SH-SY5Y (cell line): ENCODE measurements at regions not wholly inside any gene's neighbourhood (a gene's known extent, or its start where the extent isn't known, plus 50 kb on each side); places are given as distances from the start of the nearest gene placed in this dataset.

Experiments
- GATA2 ChIP-seq: IDR thresholded peaks from 2 replicates; pipeline ENCODE4 v1.6.1; 2011; ENCODE audit warnings: mild to moderate bottlenecking, low read depth, low read length
- GATA3 ChIP-seq: IDR thresholded peaks from 2 replicates; pipeline ENCODE4 v1.6.1; 2011; ENCODE audit warnings: low read depth, mild to moderate bottlenecking, low read length, moderate library complexity

DNA sequence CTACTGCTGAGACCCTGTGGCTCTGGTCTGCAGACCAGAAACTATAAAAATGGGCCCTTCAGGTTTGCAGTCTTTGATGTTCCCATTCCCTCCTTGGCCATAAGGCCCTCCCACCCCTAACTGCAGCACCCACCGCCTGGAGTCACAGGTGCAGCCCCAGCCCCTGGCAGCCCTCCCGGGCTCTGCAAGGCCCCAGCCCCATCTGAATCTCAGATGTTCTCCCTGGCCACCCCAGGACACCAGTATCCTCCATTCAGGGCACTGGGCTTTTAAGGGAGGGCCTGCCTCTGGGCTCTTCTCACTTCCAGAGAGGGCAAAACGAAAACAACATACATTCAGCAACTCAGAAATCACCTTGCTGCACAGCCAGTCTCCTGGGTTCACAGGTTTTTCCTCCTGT, 107.7 kb upstream of the RET start:
- no peak for TF ChIP-seq GATA3
- no peak for TF ChIP-seq GATA2

DNA sequence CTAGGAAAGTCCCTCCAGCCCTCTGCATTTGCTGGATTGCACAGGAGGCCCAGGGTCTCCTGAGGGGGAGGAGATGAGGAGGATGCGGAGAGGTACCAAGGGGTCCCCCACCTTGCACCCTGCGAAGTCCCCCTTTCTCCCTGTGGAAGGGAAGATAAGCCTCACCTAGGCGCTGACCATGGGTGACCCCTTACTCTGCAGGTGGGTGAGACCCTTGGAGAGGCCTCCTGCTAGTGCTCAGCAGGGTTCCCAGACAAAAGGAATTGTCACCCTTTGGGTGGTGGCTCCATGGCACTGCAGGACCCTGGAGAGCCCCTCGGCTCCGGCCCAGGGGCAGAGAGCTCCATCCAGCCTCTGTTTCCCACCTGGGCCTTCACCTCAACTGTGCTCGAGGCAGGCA, 107.0 kb upstream of the RET start:
- TF ChIP-seq GATA2 = no peak
- no peak for TF ChIP-seq GATA3

DNA sequence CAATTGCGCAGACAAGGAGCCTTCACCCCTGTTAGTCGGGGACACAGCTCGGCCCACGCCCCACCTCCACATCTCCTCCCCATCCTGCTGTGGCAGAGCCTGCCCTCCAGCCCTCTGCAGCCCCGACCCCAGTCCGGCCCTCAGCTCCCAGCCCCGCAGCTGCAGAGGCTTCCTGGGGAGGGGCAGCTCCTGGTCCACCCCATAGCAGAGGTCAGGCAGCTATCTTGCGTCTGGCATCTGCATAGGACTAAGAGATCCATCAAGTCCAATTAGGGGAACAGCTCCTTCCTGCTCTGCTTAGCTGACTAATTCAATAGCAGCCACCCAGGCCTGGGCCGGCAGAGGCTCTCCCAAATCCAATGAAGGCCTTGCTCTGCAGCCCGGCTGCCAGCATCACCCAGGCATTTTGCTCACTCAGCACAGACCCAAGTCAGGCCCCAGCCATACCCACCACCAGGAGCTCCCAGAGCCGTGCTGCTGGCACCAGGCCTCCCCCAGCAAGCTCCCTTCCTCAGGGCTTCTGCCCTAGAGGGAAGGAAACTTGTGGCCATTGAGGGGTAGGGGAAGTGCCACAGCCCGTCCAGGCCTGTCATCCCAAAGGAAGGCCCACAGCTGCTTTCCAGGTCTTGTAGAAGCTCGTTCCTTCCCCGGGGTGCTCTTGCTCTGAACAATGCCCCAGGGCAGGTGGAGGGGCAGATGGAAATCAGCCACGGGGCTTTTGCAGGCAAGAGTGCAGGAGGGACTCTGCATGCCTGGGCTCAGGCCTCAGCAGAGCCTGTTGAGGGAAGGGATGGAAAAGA, 106.2 kb upstream of the RET start:
- TF ChIP-seq GATA3 (peak; percentile 74), GATA2 (peak; percentile 96)

DNA sequence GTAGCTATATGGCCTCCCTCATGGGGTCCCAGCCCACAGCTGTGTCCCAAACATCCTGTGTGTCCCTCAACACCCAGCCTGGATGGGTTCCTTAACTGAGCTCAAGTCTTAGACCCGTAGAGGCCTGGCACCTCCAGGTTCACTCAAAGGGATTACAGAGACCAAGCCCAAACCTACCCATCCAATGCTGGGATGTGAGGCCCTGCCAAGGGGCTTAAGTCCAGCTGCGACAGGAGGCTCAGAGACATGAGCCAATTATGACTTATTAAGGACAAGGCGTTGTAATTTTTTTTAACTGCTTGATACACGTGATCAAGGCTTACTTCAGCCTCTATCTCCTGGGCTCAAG, 105.6 kb upstream of the RET start:
- no peak for TF ChIP-seq GATA3
- no peak for TF ChIP-seq GATA2

DNA sequence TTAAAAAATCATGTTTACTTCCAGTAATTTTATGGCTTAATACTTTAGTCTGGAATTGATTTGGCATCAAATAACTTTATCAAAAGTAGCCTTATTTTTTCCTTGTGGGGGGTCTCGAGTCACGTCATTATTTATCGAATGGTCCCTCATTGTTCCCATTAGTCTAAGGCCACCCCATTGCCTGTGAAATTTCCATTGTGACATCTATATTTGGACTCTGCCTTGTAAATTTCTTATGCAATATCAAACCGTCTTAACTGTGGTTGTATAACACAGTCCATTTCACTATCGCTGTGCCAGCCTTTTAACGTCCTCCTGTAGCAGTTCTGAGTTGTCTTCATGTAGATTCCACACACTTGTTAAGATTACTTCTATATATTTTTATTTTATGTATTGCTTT, 103.9 kb upstream of the RET start:
- TF ChIP-seq GATA2 (no peak), GATA3 (no peak)

DNA sequence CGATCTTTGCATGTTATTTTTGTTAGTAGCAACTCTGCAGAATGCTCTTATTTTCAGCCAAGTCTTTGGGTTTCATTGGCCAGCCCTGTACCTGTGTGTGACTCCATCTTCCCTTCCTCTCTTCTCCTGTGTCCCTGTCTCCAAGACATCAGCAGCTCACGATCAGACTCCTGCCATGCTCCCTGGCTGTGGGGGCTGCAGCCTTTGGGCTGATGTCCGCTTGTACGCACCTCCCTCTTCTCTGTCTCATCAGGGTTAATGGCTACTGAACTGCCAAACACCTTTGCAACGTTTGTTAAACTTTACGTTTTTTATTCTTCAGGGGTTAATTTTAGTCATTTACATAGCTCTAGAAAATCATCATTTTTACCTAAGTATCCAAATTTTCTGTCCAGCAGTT, 103.5 kb upstream of the RET start:
- no peak for TF ChIP-seq GATA3
- TF ChIP-seq GATA2 = no peak

DNA sequence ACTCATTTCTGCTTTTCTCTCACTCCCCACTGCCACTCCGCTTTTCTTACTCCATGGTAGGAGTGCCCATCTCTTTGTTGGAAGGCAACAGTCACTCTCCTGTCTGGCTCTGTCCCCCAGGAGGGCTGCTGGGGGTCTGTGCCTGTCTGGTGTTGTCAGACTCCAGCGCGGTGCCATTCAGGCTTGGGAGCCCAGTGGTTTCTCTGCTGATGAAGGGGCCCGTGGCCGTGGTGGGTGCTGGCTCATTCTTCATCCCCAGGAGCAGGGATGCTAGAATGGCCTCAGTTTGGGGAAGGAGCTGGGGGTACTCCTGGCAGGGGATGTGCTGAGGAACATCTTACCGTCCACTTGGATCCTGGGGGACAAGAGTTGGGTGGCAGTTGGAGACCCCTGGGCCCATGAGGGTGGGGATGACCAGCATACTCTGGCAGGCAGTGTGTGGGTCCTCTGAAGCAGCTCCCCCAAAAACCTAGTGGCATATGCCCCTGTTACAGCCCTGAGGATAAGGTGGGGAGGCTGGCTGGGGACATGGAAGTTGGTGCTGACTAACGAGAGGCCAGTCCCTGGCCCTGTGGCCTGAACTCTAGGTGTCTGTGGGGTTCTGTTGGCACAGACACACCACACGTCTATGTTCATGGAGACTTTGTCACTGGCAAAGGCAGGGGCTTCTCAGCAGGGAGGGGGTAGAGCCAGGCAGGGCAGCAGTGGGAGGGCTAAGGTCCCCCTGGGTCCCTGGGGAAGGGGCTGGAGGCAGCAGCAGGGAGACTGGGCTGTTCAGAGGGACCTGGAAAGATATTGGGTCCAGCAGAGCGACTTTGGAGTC, 102.8 kb upstream of the RET start:
- TF ChIP-seq GATA3 (no peak), GATA2 (no peak)

DNA sequence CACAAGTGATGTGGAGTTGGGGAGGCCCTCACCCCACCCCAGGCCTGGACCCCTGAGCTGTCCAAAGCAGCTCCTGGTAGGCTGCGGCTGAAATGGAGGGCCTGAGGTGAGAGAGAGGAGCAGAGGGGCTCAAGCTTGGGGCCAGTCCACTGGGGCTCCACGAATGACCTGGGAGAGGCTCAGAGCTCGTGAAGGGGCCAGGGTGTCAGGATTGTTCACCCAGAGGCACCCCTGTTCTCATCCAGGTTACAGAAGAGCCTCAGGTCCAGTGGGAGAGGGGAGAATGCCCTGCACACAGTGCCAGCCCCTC, 102.2 kb upstream of the RET start:
- TF ChIP-seq GATA2 (no peak), GATA3 (no peak)

DNA sequence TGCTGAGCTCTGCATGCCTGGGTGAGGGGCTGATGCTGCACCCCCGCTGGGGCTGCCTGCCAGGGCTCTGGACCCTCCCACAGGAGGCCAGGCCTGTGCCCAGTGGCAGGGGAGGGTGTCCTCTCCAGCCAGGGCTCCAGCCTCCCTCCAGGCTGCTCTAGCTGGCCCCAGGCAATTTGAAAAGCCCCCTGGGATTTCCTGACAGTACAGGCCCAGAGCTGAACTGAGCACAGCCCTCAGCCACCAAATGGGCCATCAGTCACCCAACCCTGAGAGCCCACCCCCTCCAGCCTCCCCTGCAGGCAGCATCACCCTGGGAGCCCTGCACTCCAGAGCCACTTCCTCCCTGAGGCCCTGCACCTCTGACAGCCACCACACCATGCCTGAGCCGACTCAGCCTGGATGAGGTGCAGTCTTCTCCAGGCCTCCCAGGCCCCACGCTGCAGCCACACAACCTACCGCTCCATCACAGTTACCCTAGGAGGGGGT, 101.8 kb upstream of the RET start:
- no peak for TF ChIP-seq GATA3
- TF ChIP-seq GATA2 = no peak

DNA sequence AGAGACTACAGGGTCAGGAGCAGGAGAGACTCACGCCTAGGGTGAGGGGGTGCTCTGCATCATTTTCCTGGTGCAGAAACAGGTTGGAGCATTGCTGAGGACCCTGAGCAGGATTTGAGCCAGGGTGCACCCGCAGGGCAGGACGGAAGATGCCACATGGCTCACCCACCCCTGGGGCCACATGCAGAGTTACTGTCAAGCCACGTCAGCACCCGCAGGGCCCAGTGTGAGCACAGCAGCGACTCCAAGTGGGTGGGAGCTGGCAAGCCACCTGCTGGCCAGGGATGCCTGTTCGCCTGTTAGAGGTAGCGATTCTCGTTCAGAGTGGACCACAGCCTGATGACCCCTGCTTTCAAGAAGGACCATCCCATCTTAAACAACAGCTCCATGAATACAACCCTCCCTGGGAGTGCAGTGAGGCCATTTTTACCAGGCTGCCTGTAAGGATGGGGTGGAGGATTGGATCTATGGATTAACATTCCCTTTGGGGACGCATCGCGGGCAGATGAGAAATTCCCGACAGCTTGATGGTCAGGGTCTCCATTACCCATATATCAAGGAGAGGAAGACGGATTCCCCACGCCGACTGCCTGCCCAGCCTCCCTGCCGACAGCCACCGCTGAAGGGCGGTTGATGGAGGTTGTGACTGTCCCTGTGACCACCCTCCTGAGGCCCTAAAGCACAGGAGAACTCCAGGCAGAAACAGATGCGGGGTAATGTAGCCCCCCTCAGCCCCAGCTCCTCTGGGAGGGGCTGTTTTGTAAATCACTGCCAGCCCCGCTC, 101.1 kb upstream of the RET start:
- no peak for TF ChIP-seq GATA3

DNA sequence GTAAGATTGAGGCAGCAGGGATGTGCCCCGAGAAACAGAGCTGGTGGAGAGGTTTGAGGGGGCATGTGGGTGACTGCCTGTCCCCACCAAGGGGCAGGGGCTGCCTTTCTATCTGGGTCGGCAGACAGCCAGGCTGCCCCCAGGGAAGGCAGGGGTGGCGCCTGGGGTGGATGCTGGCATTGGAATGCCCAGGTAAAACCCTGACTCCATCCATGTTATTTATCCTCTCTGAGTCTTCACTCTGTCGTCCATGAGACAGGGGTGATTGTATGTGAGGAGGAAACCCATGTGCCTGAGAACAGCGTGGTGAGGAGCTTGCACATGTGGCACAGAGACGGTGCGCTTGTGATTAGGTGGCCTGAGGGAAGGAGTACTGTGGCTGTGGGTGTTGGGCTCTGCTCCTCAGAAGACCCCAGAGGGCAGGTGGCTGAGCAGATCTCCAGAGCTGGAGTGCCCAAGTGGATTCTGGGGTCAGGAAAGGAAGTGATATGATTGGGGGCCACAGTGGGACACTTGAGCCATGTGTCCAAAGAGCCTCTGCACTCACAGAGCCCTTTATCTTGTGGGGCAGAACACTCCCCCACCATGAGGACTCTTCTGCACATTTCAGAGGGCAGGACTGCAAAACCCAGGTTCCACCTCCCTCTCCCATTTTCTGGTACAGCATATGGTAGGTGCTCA, 100.4 kb upstream of the RET start:
- no peak for TF ChIP-seq GATA3
- TF ChIP-seq GATA2 = no peak

DNA sequence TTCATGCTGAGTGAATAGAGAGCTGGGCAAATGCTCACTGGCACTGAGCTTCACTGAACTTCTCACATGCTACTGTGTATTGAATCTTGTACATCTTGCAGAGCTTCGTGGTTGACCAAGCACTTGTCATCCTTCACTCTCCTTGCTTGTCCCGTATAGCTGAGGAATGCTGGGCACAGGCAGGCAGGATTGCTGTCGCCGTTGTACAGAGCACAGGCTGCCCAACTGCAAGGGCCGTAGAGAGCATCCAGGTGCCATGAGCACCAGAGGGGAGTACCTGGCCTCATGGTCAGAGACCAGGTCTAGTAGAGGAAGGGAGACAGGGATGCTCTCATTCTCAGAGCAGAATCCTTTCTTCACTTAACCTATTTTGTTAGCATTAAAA, 99.8 kb upstream of the RET start:
- TF ChIP-seq GATA3 (no peak), GATA2 (no peak)

DNA sequence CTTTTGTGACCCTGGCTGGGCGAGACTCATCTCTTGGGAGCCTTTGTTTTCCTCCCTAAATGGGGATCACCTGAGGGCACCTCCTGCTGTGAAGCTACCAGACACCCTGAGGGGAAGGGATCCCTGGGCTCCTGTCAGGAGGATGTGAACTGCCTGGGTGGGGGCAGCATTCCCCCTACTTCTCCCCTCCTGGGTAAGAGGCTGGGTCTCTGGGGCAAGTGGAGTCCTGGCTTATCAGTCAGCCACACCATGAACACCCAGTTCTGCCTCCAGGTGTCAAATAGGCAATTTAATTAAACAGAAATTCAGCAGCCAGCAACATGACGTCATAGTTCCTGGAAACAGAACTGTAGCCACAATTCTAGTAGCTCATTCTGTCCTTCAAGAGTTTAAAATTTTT, 97.7 kb upstream of the RET start:
- no peak for TF ChIP-seq GATA3
- no peak; the same call in 1 of the 2 replicates for TF ChIP-seq GATA2

DNA sequence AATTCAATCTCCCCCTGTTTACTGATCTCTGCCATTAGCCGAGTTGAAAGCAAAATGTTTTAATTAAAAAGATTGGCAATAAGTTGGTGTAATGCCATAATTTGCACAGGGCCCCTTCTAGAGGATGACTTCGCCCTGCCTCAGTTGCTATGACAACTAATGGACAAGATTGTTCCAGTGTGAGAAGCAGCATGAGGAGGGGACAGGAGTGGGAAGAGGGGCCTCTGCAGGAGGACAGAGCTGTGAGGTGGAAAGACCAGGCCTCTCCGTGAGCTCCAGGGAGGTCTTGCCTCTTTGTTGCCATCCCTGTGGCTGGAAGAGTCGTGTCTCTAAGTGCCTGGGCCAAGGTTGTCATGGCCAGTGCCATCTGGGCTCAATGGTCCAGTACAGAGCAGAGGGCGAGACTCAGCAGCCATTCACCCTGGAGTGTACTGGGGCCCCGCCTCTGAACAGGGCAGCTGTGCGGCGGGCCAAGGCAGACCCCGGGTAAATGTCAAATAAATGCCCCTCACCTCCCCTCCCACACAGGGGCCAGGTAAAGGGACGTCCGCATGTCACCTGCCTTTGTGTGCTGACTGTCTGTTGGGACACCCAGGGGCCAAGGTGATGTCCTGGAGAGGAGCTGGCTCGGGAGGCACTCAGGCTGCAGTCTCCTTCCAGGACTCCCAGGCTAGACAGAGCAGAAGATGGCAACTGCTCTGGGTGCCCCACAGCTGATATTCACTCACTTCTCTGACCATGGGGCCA, 97.0 kb upstream of the RET start:
- no peak for TF ChIP-seq GATA2
- no peak for TF ChIP-seq GATA3
